IPS-15b (cell line): ENCODE measurements at regions not wholly inside any gene's neighbourhood (a gene's known extent, or its start where the extent isn't known, plus 50 kb on each side); places are given as distances from the start of the nearest gene placed in this dataset.

Experiments used
- H3K27me3 ChIP-seq: one replicate; pipeline ENCODE4 v1.6.1; 2013; ENCODE audit warnings: low read length; ENCODE audit not compliant: control insufficient read depth, insufficient read depth
- H3K36me3 ChIP-seq: one replicate; pipeline ENCODE4 v1.6.1; 2013; ENCODE audit warnings: low read length; ENCODE audit not compliant: control insufficient read depth, insufficient read depth
- H3K4me1 ChIP-seq: one replicate; pipeline ENCODE4 v1.6.1; 2013; ENCODE audit warnings: mild to moderate bottlenecking, low read length; ENCODE audit not compliant: control insufficient read depth, insufficient read depth
- H3K4me3 ChIP-seq: one replicate; pipeline ENCODE4 v1.5.1; 2013; ENCODE audit warnings: low read depth, low read length
- H3K9ac ChIP-seq: one replicate; pipeline ENCODE4 v1.6.1; 2013; ENCODE audit warnings: low read depth, mild to moderate bottlenecking, low read length
- H3K9me3 ChIP-seq: one replicate; pipeline ENCODE4 v1.6.1; 2013; ENCODE audit warnings: mild to moderate bottlenecking, low read length; ENCODE audit not compliant: control insufficient read depth, insufficient read depth

DNA sequence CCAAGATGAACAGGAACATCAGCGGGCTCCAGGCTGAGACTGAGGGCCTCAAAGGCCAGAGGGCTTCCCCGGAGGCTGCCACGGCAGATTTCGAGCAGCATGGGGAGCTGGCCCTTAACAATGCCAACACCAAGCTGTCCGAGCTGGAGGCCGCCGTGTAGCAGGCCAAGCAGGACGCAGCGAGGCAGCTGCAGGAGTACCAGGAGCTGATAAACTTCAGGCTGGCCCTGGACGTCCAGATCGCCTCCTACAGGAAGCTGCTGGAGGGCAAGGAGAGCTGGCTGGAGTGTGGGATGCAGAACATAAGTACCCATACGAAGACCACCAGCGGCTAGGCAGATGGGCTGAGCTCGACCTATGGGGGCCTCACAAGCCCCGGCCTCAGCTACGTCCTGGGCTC, 823.4 kb upstream of the NEGR1 start:
- Histone ChIP-seq H3K4me3 (no peak overlapping the region), H3K9ac (no peak overlapping the region), H3K9me3 (no peaks in the 10 kb centered on the region), H3K27me3 (no peaks in the 10 kb centered on the region), H3K4me1 (no peaks in the 10 kb centered on the region), H3K36me3 (no peaks in the 10 kb centered on the region)

DNA sequence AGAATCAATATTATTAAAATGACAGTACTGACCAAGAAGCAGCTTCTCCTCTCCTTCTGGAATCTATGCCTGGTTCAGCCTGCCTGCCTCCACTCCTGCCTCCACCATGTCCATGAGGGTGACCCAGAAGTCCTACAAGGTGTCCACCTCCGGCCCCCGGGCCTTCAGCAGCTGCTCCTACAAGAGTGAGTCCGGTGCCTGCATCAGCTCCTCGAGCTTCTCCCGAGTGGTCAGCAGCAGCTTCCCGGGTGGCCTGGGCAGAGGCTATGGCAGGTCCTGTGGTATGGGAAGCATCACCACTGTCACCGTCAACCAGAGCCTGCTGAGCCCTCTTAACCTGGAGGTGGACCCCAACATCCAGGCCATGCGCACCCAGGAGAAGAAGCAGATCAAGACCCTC, 822.4 kb upstream of the NEGR1 start:
- Histone ChIP-seq H3K27me3 (no peaks in the 10 kb centered on the region), H3K9ac (no peak overlapping the region), H3K36me3 (no peaks in the 10 kb centered on the region), H3K9me3 (no peaks in the 10 kb centered on the region), H3K4me1 (no peaks in the 10 kb centered on the region), H3K4me3 (no peak overlapping the region)

DNA sequence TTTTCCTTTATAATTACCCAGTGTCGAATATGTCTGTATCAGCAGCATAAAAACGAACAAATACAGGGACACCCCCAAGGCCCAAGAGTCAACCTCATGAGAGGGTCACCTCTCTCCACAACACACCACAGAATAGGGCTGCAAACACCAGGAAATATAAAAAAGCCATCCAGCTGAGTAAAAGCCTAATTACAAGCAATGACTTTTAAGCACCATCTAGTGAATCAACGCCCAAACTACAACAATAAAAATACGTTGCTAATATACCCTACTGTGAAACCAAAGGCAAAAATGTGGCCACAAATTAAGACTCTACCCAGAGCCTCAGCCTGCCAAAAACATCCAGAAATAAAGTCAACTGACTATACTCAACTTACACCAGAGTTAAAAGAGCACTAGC, 817.9 kb upstream of the NEGR1 start:
- Histone ChIP-seq H3K4me3 (no peak overlapping the region), H3K4me1 (peaks cover 10% of the 10 kb centered on the region), H3K36me3 (no peaks in the 10 kb centered on the region), H3K27me3 (no peaks in the 10 kb centered on the region), H3K9ac (no peak overlapping the region), H3K9me3 (no peaks in the 10 kb centered on the region)

GRCh38 chr1:73097917-73098316, 815.6 kb upstream of the NEGR1 start:
- Histone ChIP-seq H3K9me3 (no peaks in the 10 kb centered on the region), H3K4me3 (no peak overlapping the region), H3K9ac (no peak overlapping the region), H3K4me1 (peaks cover 10% of the 10 kb centered on the region), H3K27me3 (no peaks in the 10 kb centered on the region), H3K36me3 (no peaks in the 10 kb centered on the region)

DNA sequence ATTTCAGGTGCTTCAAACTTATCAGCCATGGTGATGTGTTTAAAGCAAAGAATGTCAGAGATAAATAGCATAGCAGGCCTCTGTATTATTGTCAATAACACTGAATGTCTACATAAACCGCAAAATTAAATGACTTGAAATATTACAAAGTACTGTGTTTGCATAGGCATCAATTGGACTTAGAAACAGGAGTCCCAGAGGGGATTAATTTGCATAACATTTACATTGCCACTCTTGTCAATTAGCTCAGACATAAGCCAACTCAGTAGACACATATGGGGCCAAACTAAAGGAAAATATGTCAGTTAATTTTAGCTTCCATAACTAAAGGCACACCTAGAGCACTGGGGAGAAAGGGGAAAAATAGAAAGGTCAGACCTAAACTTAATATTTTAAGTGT, 814.5 kb upstream of the NEGR1 start:
- no peaks in the 10 kb centered on the region for H3K27me3 ChIP-seq
- no peaks in the 10 kb centered on the region for H3K36me3 ChIP-seq
- H3K9ac ChIP-seq, result no peak overlapping the region
- peaks cover 10% of the 10 kb centered on the region for H3K4me1 ChIP-seq
- no peak overlapping the region for H3K4me3 ChIP-seq
- H3K9me3 ChIP-seq, result no peaks in the 10 kb centered on the region

DNA sequence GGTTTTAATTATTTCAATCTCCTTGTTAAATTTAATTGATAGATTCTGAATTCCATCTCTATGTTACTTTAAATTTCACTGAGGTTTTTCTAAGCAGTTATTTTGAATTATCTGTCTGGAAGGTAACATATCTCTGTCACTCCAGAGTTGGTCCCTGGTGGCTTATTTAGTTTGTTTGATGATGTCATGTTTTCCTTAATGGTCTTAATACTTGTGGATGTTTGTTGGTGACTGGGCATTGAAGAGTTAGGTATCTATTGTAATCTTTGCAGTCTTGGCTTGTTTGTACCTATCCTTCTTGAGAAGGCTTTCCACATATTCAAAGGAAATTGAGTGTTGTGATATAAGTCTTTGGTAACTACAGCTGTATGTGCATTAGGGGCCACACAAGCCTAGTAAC, 810.0 kb upstream of the NEGR1 start:
- Histone ChIP-seq H3K9me3 (no peaks in the 10 kb centered on the region), H3K4me1 (peaks cover 4% of the 10 kb centered on the region), H3K27me3 (no peaks in the 10 kb centered on the region), H3K9ac (no peak overlapping the region), H3K4me3 (no peak overlapping the region), H3K36me3 (no peaks in the 10 kb centered on the region)

DNA sequence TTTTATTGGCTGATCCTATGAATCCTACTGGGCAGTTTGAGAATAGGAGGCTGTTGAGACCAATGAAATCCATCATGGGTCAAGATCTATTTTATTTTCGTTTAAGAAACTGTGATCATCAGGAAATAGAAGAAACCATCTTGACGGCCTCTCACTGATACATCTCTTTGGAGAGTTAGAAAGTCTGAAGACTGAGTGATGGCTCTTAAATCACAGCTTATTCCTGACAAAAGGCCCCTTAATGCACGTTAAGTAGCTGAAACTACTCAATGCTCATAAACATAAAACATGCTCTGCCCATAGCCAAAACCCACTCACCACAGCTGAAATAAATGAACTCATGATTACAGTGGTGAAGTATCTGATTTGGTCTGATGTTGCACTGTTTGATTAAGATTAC, 784.5 kb upstream of the NEGR1 start:
- Histone ChIP-seq H3K27me3 (no peaks in the 10 kb centered on the region), H3K4me3 (no peak overlapping the region), H3K9ac (no peak overlapping the region), H3K9me3 (peaks cover 6% of the 10 kb centered on the region), H3K36me3 (no peaks in the 10 kb centered on the region), H3K4me1 (peaks cover 8% of the 10 kb centered on the region)

GRCh38 chr1:73065339-73066041, 783.2 kb upstream of the NEGR1 start:
- Histone ChIP-seq H3K4me1 (peaks cover 8% of the 10 kb centered on the region), H3K9ac (no peak overlapping the region), H3K36me3 (no peaks in the 10 kb centered on the region), H3K27me3 (no peaks in the 10 kb centered on the region), H3K9me3 (peaks cover 9% of the 10 kb centered on the region), H3K4me3 (no peak overlapping the region)

- Histone ChIP-seq H3K4me3 (no peak overlapping the region), H3K36me3 (no peaks in the 10 kb centered on the region), H3K4me1 (no peaks in the 10 kb centered on the region), H3K27me3 (no peaks in the 10 kb centered on the region), H3K9ac (no peak overlapping the region), H3K9me3 (peaks cover 9% of the 10 kb centered on the region)
Observed at GRCh38 chr1:73056826-73057225, 774.5 kb upstream of the NEGR1 start.

- Histone ChIP-seq H3K27me3 (no peaks in the 10 kb centered on the region), H3K36me3 (no peaks in the 10 kb centered on the region), H3K4me3 (no peak overlapping the region), H3K4me1 (peaks cover 4% of the 10 kb centered on the region), H3K9ac (no peak overlapping the region), H3K9me3 (peaks cover 7% of the 10 kb centered on the region)
Observed at GRCh38 chr1:73044241-73045036, 762.1 kb upstream of the NEGR1 start.

GRCh38 chr1:73042403-73042802, 760.1 kb upstream of the NEGR1 start:
- Histone ChIP-seq H3K36me3 (no peaks in the 10 kb centered on the region), H3K4me3 (no peak overlapping the region), H3K9me3 (peaks cover 7% of the 10 kb centered on the region), H3K27me3 (no peaks in the 10 kb centered on the region), H3K9ac (no peak overlapping the region), H3K4me1 (peaks cover 4% of the 10 kb centered on the region)

DNA sequence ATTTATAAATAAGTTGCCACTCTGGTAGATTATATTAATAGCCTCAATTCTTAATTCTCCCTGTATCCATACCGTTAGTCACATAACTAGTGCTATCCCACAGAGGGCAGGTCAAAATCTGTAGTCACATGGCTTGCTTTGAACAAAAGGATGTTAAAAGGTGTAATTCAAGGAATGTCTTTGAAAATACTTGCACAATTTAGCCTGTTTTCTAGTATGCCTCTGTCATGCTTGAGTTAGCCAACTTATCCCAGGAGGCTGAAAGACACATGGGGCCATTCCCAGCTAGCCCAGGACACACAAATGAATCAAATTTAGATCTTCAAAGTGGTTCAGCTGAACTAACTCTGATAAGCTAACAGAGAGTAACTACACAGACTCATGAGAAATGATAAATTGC, 758.5 kb upstream of the NEGR1 start:
- Histone ChIP-seq H3K4me1 (peaks cover 4% of the 10 kb centered on the region), H3K9ac (no peak overlapping the region), H3K27me3 (no peaks in the 10 kb centered on the region), H3K36me3 (no peaks in the 10 kb centered on the region), H3K9me3 (peaks cover 7% of the 10 kb centered on the region), H3K4me3 (no peak overlapping the region)
